ENCODE measurements at regions not wholly inside any gene's neighbourhood (a gene's known extent, or its start where the extent isn't known, plus 50 kb on each side); places are given as distances from the start of the nearest gene placed in this dataset.

DNA sequence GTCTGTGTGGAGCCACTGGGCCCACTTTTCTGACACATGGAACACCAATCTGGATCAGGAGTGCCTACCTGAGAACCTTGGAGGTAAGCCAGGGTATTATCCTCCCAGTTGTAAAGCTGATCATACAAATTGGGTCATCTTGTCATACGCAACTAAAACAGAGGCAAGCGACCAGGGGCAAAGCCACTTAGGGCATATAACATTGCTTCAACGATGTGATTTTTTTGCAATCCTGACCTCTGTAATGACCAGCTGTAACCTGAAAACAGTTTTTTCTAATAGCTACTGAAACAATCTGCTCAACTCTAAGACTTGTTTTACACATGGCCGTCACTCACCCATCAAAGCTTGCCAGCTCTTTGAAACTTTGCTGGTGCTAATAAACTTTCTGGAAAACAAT is 261.5 kb upstream of the AGTR2 start:
- Histone ChIP-seq H3K4me3 (ENCODE audit: insufficient read depth, low read depth, low read length) (no peak overlapping the region), H2AK9ac (replicated peaks; ENCODE audit: low read depth, low read length, poor library complexity) (no peak overlapping the region), H4K91ac (ENCODE audit: insufficient read depth, low read depth, low read length) (no peak overlapping the region), H3K27ac (ENCODE audit: insufficient read depth, low read length) (no peak overlapping the region), H3K36me3 (ENCODE audit: control insufficient read depth, insufficient read depth, low read length) (no peaks in the 10 kb centered on the region), H3K9ac (ENCODE audit: low read depth, low read length) (no peak overlapping the region), H3K9me1 (ENCODE audit: insufficient read depth, low read length) (no peaks in the 10 kb centered on the region), H3K56ac (ENCODE audit: extremely low read depth, insufficient read depth, low read length) (no peak overlapping the region), H4K20me1 (ENCODE audit: insufficient read depth, low read length) (no peaks in the 10 kb centered on the region), H4K8ac (ENCODE audit: low read depth in 2 of 2, low read length in 2 of 2) (no peak overlapping the region), H2BK5ac (ENCODE audit: low read depth, low read length, poor library complexity, severe bottlenecking) (no peak overlapping the region), H3K18ac (ENCODE audit: low read depth, low read length) (no peak overlapping the region), H2AK5ac (ENCODE audit: low read depth, low read length) (no peak overlapping the region), H3K4me2 (ENCODE audit: low read depth, low read length) (no peak overlapping the region), H3K9me3 (ENCODE audit: control insufficient read depth, insufficient read depth, low read length) (peaks cover 9% of the 10 kb centered on the region; the same call in 1 of the 2 replicates), H2BK20ac (ENCODE audit: low read depth, low read length) (no peak overlapping the region), H2BK15ac (ENCODE audit: low read depth, low read length) (no peak overlapping the region), H3K23ac (ENCODE audit: low read depth, low read length) (no peak overlapping the region), H4K5ac (ENCODE audit: low read depth, low read length) (no peak overlapping the region), H2BK120ac (ENCODE audit: low read depth, low read length) (no peak overlapping the region), H2AFZ (replicated peaks; ENCODE audit: low read length, poor library complexity) (no peak overlapping the region), H3K27me3 (ENCODE audit: control insufficient read depth, insufficient read depth, low read length) (peaks cover 21% of the 10 kb centered on the region), H3K4me1 (ENCODE audit: control insufficient read depth, insufficient read depth, low read length) (no peaks in the 10 kb centered on the region), H3K4ac (ENCODE audit: low read depth, low read length) (no peak overlapping the region), H3K14ac (replicated peaks; ENCODE audit: low read depth, low read length) (no peak overlapping the region), H3K79me1 (ENCODE audit: low read depth in 1 of 2, low read length in 2 of 2) (no peaks in the 10 kb centered on the region)
- in situ Hi-C loops (cut with MboI; ENCODE audit: low sequenced_read_pairs) = no loop called here
- ATAC-seq (ENCODE audit: low read depth) (no peak), DNase-seq (no peak)
- BruUV-seq (replicated peaks) = no TSS peak
- dilution Hi-C loops (cut with HindIII; ENCODE audit: low sequenced_read_pairs, unreplicated experiment) = no loop called here
- WGBS, 2 experiments (ENCODE audit: extremely low coverage in 2 of 2, insufficient read length in 1 of 2) = 22% methylated on average over 2 of the region's 4 CpGs; no CpG with 5 or more reads in 1 of the 2 experiments
- CTCF ChIA-PET = no interaction called here
- intact Hi-C loops (cut with micrococcal nuclease) = no loop called here
- TF ChIP-seq, protein P1, sequence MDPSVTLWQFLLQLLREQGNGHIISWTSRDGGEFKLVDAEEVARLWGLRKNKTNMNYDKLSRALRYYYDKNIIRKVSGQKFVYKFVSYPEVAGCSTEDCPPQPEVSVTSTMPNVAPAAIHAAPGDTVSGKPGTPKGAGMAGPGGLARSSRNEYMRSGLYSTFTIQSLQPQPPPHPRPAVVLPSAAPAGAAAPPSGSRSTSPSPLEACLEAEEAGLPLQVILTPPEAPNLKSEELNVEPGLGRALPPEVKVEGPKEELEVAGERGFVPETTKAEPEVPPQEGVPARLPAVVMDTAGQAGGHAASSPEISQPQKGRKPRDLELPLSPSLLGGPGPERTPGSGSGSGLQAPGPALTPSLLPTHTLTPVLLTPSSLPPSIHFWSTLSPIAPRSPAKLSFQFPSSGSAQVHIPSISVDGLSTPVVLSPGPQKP (IDR thresholded peaks at IDR 0.05; ENCODE audit: borderline replicate concordance, low read depth, low read length) = no peak
- POLR2A ChIA-PET (ENCODE audit: unreplicated experiment) = no interaction called here
